ENCODE measurements at regions not wholly inside any gene's neighbourhood (a gene's known extent, or its start where the extent isn't known, plus 50 kb on each side); places are given as distances from the start of the nearest gene placed in this dataset.

DNA sequence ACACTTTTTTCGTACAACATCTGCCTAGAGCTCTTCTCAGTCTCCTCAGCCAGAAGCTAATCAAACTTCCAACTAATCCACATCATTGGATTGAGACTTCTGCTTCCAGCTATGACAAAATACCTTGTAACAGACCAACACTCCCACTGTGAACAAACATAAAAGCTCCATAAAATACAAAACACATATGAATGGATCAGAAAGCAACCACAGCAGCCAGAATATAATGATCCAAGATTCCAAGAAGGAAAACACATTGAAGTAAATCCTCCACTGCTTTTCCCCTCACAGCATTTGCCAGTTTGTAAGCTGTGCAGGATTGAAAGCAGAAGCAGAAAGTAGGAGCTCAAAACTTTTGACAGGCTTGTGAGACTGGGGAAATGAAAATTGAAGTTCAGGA is 863.2 kb downstream of the TUSC7 start:
- TF ChIP-seq, protein P1, sequence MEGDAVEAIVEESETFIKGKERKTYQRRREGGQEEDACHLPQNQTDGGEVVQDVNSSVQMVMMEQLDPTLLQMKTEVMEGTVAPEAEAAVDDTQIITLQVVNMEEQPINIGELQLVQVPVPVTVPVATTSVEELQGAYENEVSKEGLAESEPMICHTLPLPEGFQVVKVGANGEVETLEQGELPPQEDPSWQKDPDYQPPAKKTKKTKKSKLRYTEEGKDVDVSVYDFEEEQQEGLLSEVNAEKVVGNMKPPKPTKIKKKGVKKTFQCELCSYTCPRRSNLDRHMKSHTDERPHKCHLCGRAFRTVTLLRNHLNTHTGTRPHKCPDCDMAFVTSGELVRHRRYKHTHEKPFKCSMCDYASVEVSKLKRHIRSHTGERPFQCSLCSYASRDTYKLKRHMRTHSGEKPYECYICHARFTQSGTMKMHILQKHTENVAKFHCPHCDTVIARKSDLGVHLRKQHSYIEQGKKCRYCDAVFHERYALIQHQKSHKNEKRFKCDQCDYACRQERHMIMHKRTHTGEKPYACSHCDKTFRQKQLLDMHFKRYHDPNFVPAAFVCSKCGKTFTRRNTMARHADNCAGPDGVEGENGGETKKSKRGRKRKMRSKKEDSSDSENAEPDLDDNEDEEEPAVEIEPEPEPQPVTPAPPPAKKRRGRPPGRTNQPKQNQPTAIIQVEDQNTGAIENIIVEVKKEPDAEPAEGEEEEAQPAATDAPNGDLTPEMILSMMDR (IDR thresholded peaks at IDR 0.05; ENCODE audit: low read depth, low read length), result no peak
- no peak overlapping the region for H3K4me3 ChIP-seq (ENCODE audit: low read depth, low read length)

DNA sequence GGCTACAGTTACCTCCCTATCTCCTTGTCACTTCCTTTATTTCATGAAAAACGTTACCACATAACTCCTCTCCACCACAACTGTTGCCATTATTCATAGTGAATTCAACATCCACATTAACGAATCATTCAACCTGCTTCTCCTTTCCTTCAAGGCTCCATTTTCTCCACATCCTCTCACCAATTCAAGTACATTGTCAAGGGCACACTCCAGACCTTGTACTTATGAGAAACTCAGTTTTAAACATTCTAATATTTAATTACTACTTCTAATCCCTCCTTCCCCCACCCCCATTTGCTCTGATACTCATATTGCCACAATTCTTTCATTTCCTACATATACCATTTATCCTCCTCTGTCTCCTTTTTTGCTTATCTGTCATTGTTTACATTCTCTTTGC is 871.2 kb downstream of the TUSC7 start:
- no peak overlapping the region for H3K4me3 ChIP-seq (ENCODE audit: low read depth, low read length)
- TF ChIP-seq, protein P1 (IDR thresholded peaks at IDR 0.05; ENCODE audit: low read depth, low read length), result no peak

- H3K4me3 ChIP-seq (ENCODE audit: low read depth, low read length), result no peak overlapping the region
- TF ChIP-seq, protein P1 (IDR thresholded peaks at IDR 0.05; ENCODE audit: low read depth, low read length), result no peak
These were observed 876.6 kb downstream of the TUSC7 start for GRCh38 chr3:117586161-117586560.

GRCh38 chr3:117587416-117587815 is 877.8 kb downstream of the TUSC7 start:
- no peak overlapping the region for H3K4me3 ChIP-seq (ENCODE audit: low read depth, low read length)
- TF ChIP-seq, protein P1 (IDR thresholded peaks at IDR 0.05; ENCODE audit: low read depth, low read length), result no peak

GRCh38 chr3:117589454-117589853 is 879.9 kb downstream of the TUSC7 start:
- TF ChIP-seq, protein P1 (IDR thresholded peaks at IDR 0.05; ENCODE audit: low read depth, low read length), result no peak
- H3K4me3 ChIP-seq (ENCODE audit: low read depth, low read length), result no peak overlapping the region

DNA sequence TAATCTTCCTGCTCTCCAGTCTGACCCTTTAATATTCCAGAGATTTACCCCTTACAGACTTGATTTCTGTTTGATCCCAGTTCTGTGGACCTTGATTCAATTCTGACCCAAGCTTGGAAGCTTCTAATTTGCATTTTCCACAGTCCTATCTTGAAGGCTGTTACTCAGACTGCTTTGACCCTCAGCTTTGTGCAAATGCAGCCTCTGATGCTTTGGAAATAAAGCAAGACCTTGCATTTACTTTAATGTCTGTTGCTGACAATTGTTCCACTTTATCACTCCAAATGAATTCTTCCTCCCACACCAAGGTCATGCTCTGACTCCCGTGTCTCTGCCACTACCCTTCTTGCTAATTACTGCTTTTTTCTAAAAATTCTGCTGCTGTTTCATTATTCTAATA is 886.0 kb downstream of the TUSC7 start:
- H3K4me3 ChIP-seq (ENCODE audit: low read depth, low read length), result no peak overlapping the region
- TF ChIP-seq, protein P1 (IDR thresholded peaks at IDR 0.05; ENCODE audit: low read depth, low read length), result no peak

- H3K4me3 ChIP-seq (ENCODE audit: low read depth, low read length), result no peak overlapping the region
- TF ChIP-seq, protein P1 (IDR thresholded peaks at IDR 0.05; ENCODE audit: low read depth, low read length), result no peak
These were observed 886.9 kb downstream of the TUSC7 start for GRCh38 chr3:117596503-117596902.

All from WI38 (cell line).